Skin epidermis (tissue), 12 donors: ENCODE measurements at regions not wholly inside any gene's neighbourhood (a gene's known extent, or its start where the extent isn't known, plus 50 kb on each side); places are given as distances from the start of the nearest gene placed in this dataset.
A peak's percentile ranks its signal among the peaks of the same experiment; 100 is the strongest.
"Not testable (repeated sequence)": the region's sequence is repeated elsewhere in the genome, so short reads cannot be mapped to it uniquely, and the experiment has no call there.

ENCODE experiments used
- H3K27ac ChIP-seq, 21 experiments: fragments of 200-600 bp; sonication (generic) in 11 of 21; one replicate each; pipeline ENCODE4 v1.5.0; 2020; ENCODE audit warnings: mild to moderate bottlenecking in 3 of 21, inconsistent platforms in 2 of 21, moderate library complexity in 2 of 21
- H3K4me3 ChIP-seq, 7 experiments: fragments of 200-600 bp; sonication (generic) in 2 of 7; one replicate each; pipeline ENCODE4 v1.5.0; 2020; ENCODE audit warnings: inconsistent platforms in 2 of 7, mild to moderate bottlenecking in 2 of 7, moderate library complexity in 1 of 7

- peak overlapping the region; percentile 0 to 97 (median 87) for H3K27ac ChIP-seq
- peak overlapping the region in 6 of 7 experiments; percentile 3 to 21 (median 12) for H3K4me3 ChIP-seq
Observed at GRCh38 chr17:83198366-83199341, 119.2 kb downstream of the METRNL start.

GRCh38 chr17:83199500-83200201 lies 120.2 kb downstream of the METRNL start:
- Histone ChIP-seq H3K27ac (peak overlapping the region in 20 of 21 experiments; percentile 60 to 97 (median 88)), H3K4me3 (peak overlapping the region in 6 of 7 experiments; percentile 4 to 21 (median 12))

GRCh38 chr17:83200231-83200699 lies 120.9 kb downstream of the METRNL start:
- H3K4me3 ChIP-seq, result peak overlapping the region in 2 of 7 experiments; percentile 4 to 14
- H3K27ac ChIP-seq, result peak overlapping the region; percentile 60 to 97 (median 87)

GRCh38 chr17:83200751-83201150 lies 121.3 kb downstream of the METRNL start:
- Histone ChIP-seq H3K4me3 (no peak overlapping the region), H3K27ac (peak overlapping the region; percentile 60 to 97 (median 87))

GRCh38 chr17:83201206-83202001 lies 122.0 kb downstream of the METRNL start:
- H3K4me3 ChIP-seq, result no peak overlapping the region
- peak overlapping the region; percentile 60 to 97 (median 89) for H3K27ac ChIP-seq

- H3K27ac ChIP-seq, result peak overlapping the region in 20 of 21 experiments; percentile 15 to 97 (median 79)
- H3K4me3 ChIP-seq, result no peak overlapping the region
Observed at GRCh38 chr17:83202002-83203000, 122.9 kb downstream of the METRNL start.

GRCh38 chr17:83203073-83203471 lies 123.7 kb downstream of the METRNL start:
- H3K27ac ChIP-seq, result peak overlapping the region; percentile 23 to 97 (median 79)
- H3K4me3 ChIP-seq, result no peak overlapping the region

- Histone ChIP-seq H3K27ac (peak overlapping the region; percentile 23 to 97 (median 79)), H3K4me3 (no peak overlapping the region)
Observed at GRCh38 chr17:83203472-83204221, 124.2 kb downstream of the METRNL start.

GRCh38 chr17:83204230-83204725 lies 124.9 kb downstream of the METRNL start:
- Histone ChIP-seq H3K27ac (peak overlapping the region in 20 of 21 experiments; percentile 23 to 97 (median 80)), H3K4me3 (no peak overlapping the region)

GRCh38 chr17:83204736-83205386 lies 125.5 kb downstream of the METRNL start:
- H3K27ac ChIP-seq, result peak overlapping the region in 11 of 21 experiments; percentile 64 to 97 (median 88)

GRCh38 chr17:83205387-83206035 lies 126.1 kb downstream of the METRNL start:
- H3K27ac ChIP-seq, result peak overlapping the region in 8 of 21 experiments; percentile 10 to 97 (median 87)
- not testable (repeated sequence) for H3K4me3 ChIP-seq

More at GRCh38 chr17:83204736-83205386, 125.5 kb downstream of the METRNL start:
- not testable (repeated sequence) for H3K4me3 ChIP-seq

- not testable (repeated sequence) for H3K27ac ChIP-seq, H3K4me3 ChIP-seq
Observed at GRCh38 chr17:83206036-83206394, 126.6 kb downstream of the METRNL start.

GRCh38 chr17:83206819-83207588 lies 127.6 kb downstream of the METRNL start:
- H3K27ac ChIP-seq, H3K4me3 ChIP-seq: not testable (repeated sequence)

- H3K27ac ChIP-seq, H3K4me3 ChIP-seq: not testable (repeated sequence)
Observed at GRCh38 chr17:83247001-83247400, 167.6 kb downstream of the METRNL start.
